Kidney (tissue), 13 donors: ENCODE measurements at regions not wholly inside any gene's neighbourhood (a gene's known extent, or its start where the extent isn't known, plus 50 kb on each side); places are given as distances from the start of the nearest gene placed in this dataset.

Experiments used
- DNase-seq, 5 donors: peaks; one replicate each; pipeline ENCODE4 v3.0.0-alpha.2; 2013 to 2020
- FAIRE-seq: peaks from 2 replicates; lab custom pipeline; 2012; peaks lifted over from hg19 to GRCh38; lab: Jason Lieb, UNC
- H3K27ac ChIP-seq, 2 donors: one replicate each; pipeline ENCODE4 v1.7.0; 2013; ENCODE audit warnings: low read depth in 2 of 2, low read length in 2 of 2, inconsistent platforms in 1 of 2
- H3K27me3 ChIP-seq: one replicate; pipeline ENCODE4 v1.7.1; 2013; ENCODE audit warnings: low read length, inconsistent platforms; ENCODE audit not compliant: control insufficient read depth, insufficient read depth
- H3K36me3 ChIP-seq, 3 donors: one replicate each; pipeline versions ENCODE4 v1.7.0 to v1.7.1; 2013; ENCODE audit warnings: low read length in 3 of 3, control low read depth in 1 of 3, inconsistent platforms in 1 of 3; ENCODE audit not compliant: insufficient read depth in 3 of 3, control insufficient read depth in 2 of 3
- H3K4me1 ChIP-seq, 3 donors: one replicate each; pipeline versions ENCODE4 v1.7.0 to v1.7.1; 2013; ENCODE audit warnings: low read length in 3 of 3, inconsistent platforms in 1 of 3, low read depth in 1 of 3; ENCODE audit not compliant: control insufficient read depth in 2 of 3, insufficient read depth in 2 of 3
- H3K4me3 ChIP-seq, 3 donors: one replicate each; pipeline versions ENCODE4 v1.7.0 to v1.8.1; 2013; ENCODE audit warnings: low read length in 3 of 3, control low read depth in 1 of 3, inconsistent platforms in 1 of 3
- H3K9ac ChIP-seq, 3 donors: one replicate each; pipeline versions ENCODE4 v1.7.0 to v1.7.1; 2013; ENCODE audit warnings: low read length in 3 of 3, control low read depth in 1 of 3, inconsistent platforms in 1 of 3
- H3K9me3 ChIP-seq, 3 donors: one replicate each; pipeline versions ENCODE4 v1.7.0 to v1.7.1; 2013; ENCODE audit warnings: low read length in 3 of 3, control low read depth in 1 of 3, inconsistent platforms in 1 of 3; ENCODE audit not compliant: control insufficient read depth in 2 of 3, insufficient read depth in 1 of 3
- intact Hi-C: fragments of 100-400 bp; cut with DNase I; formaldehyde crosslinking; loops from one replicate; pipeline ENCODE4 v1.11.1; 2022
- TF ChIP-seq, protein P1 (sequence below): IDR thresholded peaks from 3 replicates; pipeline ENCODE4 v1.5.1; 2012; ENCODE audit warnings: mild to moderate bottlenecking, moderate library complexity, borderline replicate concordance; ENCODE audit not compliant: insufficient read depth; ENCODE audit errors: extremely low read depth
- donor health status: control.
- donor health status: control.
- donor health status: control.
- donor health status: control.
- donor health status: control.
- donor health status: DM: yes; HTN: yes; CAD: no.
- donor health status: Normal renal cell carcinoma (clear cell type).

DNA sequence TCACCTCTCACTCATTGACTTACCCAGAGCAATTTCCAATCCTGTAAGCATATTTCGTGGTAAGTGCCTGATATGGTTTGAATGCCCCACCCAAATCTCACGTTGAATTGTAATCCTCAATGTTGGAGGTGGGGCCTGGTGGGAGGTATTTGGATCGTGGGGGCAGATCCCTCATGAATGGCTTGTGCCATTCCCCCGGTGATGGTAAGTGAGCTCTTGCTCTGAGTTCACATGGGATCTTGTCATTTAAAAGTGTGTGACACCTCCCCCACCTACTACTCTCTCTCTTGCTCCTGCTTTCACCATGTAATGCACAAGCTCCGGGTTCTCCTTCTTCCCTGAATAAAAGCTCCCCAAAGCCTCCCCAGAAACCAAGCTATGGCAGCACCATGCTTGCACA, 1165.5 kb downstream of the CDH12 start:
- Histone ChIP-seq H3K36me3 (no peaks in the 10 kb centered on the region), H3K27ac (no peak overlapping the region), H3K9me3 (no peaks in the 10 kb centered on the region), H3K27me3 (no peaks in the 10 kb centered on the region), H3K4me3 (no peak overlapping the region), H3K9ac (no peak overlapping the region), H3K4me1 (no peaks in the 10 kb centered on the region)
- no peak for DNase-seq
- no peak for FAIRE-seq
- TF ChIP-seq, protein P1, sequence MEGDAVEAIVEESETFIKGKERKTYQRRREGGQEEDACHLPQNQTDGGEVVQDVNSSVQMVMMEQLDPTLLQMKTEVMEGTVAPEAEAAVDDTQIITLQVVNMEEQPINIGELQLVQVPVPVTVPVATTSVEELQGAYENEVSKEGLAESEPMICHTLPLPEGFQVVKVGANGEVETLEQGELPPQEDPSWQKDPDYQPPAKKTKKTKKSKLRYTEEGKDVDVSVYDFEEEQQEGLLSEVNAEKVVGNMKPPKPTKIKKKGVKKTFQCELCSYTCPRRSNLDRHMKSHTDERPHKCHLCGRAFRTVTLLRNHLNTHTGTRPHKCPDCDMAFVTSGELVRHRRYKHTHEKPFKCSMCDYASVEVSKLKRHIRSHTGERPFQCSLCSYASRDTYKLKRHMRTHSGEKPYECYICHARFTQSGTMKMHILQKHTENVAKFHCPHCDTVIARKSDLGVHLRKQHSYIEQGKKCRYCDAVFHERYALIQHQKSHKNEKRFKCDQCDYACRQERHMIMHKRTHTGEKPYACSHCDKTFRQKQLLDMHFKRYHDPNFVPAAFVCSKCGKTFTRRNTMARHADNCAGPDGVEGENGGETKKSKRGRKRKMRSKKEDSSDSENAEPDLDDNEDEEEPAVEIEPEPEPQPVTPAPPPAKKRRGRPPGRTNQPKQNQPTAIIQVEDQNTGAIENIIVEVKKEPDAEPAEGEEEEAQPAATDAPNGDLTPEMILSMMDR: no peak
- intact Hi-C loops: no loop called here

DNA sequence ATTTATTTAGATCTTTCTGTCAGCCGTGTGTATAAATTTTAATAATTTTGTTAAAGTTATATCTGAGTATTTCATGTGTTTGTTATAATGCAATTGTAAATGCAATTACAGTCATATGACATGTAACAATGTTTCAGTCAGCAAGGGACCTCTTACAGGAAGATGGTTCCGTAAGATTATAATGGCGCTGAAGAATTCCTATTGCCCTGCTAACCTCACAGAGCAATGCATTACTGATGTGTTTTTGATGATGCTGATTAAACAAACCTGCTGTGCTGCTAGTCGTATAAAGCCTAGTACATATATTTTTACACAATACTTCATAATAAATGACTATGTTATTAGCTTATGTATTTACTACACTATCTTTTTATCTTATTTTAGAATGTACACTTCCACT, 1166.4 kb downstream of the CDH12 start:
- TF ChIP-seq, protein P1: no peak
- Histone ChIP-seq H3K27me3 (no peaks in the 10 kb centered on the region), H3K27ac (no peak overlapping the region), H3K4me1 (no peaks in the 10 kb centered on the region), H3K4me3 (no peak overlapping the region), H3K9me3 (no peaks in the 10 kb centered on the region), H3K36me3 (no peaks in the 10 kb centered on the region), H3K9ac (no peak overlapping the region)
- DNase-seq: no peak
- intact Hi-C loops: no loop called here
- FAIRE-seq: no peak

DNA sequence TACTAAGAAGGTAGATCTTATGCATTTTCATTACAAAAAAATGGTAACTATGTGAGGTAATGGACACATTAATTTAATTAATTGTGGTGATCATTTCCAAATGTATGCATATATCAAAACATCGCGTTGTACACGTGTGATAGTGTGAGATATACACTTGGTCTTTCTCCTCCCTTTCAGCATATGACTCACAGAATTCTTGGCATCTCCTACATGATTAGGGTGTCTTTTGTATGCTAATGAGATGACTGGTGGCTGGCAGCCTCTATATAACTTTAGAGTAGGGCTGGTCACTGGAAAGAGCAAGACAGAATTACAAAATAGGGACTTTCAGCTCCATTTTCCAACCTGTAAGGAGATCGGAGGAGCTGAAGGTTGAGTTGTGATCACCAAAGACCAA, 1167.6 kb downstream of the CDH12 start:
- TF ChIP-seq, protein P1: no peak
- no peaks in the 10 kb centered on the region for H3K4me1 ChIP-seq
- H3K9ac ChIP-seq: no peak overlapping the region
- intact Hi-C loops: no loop called here
- no peaks in the 10 kb centered on the region for H3K36me3 ChIP-seq
- no peaks in the 10 kb centered on the region for H3K27me3 ChIP-seq
- DNase-seq (no peak), FAIRE-seq (no peak)
- H3K9me3 ChIP-seq: no peaks in the 10 kb centered on the region
- no peak overlapping the region for H3K4me3 ChIP-seq
- H3K27ac ChIP-seq: no peak overlapping the region

DNA sequence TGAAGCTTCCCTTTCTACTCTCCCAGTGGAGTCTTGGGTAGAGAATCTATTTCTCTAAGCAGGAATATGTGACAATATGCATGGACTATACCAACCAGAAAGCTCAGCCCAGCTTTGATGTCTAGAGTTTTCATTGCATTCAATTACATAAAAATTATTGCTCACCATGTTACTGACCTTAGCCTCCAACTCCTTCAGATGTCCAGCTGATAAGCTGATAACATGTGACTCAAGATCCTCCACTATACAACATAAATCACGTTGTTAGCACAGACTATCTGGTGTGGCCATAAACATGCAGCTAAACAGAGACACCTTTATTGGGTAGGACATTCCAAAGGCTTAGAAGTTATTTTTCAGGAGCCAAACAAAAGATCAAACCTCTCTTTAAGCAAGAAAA, 1168.2 kb downstream of the CDH12 start:
- no peaks in the 10 kb centered on the region for H3K9me3 ChIP-seq
- no peaks in the 10 kb centered on the region for H3K27me3 ChIP-seq
- no peak overlapping the region for H3K9ac ChIP-seq
- TF ChIP-seq, protein P1: no peak
- no peak for FAIRE-seq
- no peak overlapping the region for H3K27ac ChIP-seq
- no peaks in the 10 kb centered on the region for H3K4me1 ChIP-seq
- H3K36me3 ChIP-seq: no peaks in the 10 kb centered on the region
- peak in 1 of 5 donors; percentile 3 for DNase-seq
- intact Hi-C loops: no loop called here
- H3K4me3 ChIP-seq: no peak overlapping the region
